Colon (tissue), 2 donors: ENCODE measurements at regions not wholly inside any gene's neighbourhood (a gene's known extent, or its start where the extent isn't known, plus 50 kb on each side); places are given as distances from the start of the nearest gene placed in this dataset.

Experiments
- FAIRE-seq: peaks from 2 replicates; lab custom pipeline; 2012; peaks lifted over from hg19 to GRCh38; lab: Jason Lieb, UNC
- donor health status: control.
- donor health status: control.

- FAIRE-seq, result no peak
Measured at GRCh38 chr5:174291162-174291561, 245.7 kb downstream of the NSG2 start.

- FAIRE-seq, result no peak
Measured at GRCh38 chr5:174292348-174292747, 246.8 kb downstream of the NSG2 start.

GRCh38 chr5:174293006-174293405 is 247.5 kb downstream of the NSG2 start:
- FAIRE-seq, result no peak

GRCh38 chr5:174293481-174293880 is 248.0 kb downstream of the NSG2 start:
- FAIRE-seq, result no peak

- no peak for FAIRE-seq
Measured at GRCh38 chr5:174294891-174295620, 249.6 kb downstream of the NSG2 start.

- no peak for FAIRE-seq
Measured at GRCh38 chr5:174295702-174296436, 250.4 kb downstream of the NSG2 start.

- FAIRE-seq, result no peak
Measured at GRCh38 chr5:174300118-174300940, 254.8 kb downstream of the NSG2 start.

GRCh38 chr5:174300941-174301761 is 255.6 kb downstream of the NSG2 start:
- no peak for FAIRE-seq

GRCh38 chr5:174301848-174302625 is 256.5 kb downstream of the NSG2 start:
- FAIRE-seq, result no peak

GRCh38 chr5:174303035-174303434 is 257.5 kb downstream of the NSG2 start:
- no peak for FAIRE-seq

- FAIRE-seq, result no peak
Measured at GRCh38 chr5:174303437-174304045, 258.0 kb downstream of the NSG2 start.

GRCh38 chr5:174305241-174305681 is 259.8 kb downstream of the NSG2 start:
- no peak for FAIRE-seq

- no peak for FAIRE-seq
Measured at GRCh38 chr5:174306345-174307030, 261.0 kb downstream of the NSG2 start.

GRCh38 chr5:174307031-174307408 is 261.5 kb downstream of the NSG2 start:
- no peak for FAIRE-seq

GRCh38 chr5:174307656-174308271 is 262.3 kb downstream of the NSG2 start:
- FAIRE-seq, result no peak

GRCh38 chr5:174309131-174309795 is 263.8 kb downstream of the NSG2 start:
- no peak for FAIRE-seq

GRCh38 chr5:174310243-174310642 is 264.7 kb downstream of the NSG2 start:
- no peak for FAIRE-seq

GRCh38 chr5:174310706-174311105 is 265.2 kb downstream of the NSG2 start:
- no peak for FAIRE-seq

- no peak for FAIRE-seq
Measured at GRCh38 chr5:174311121-174311520, 265.6 kb downstream of the NSG2 start.
